Activated CD4-positive, alpha-beta T cell treated with anti-CD3 and anti-CD28 coated beads, Interleukin-2, Interleukin-6, amounts not matched to agents 100 ng/mL and 50 ng/mL, durations not matched to agents 16 hours and 8 hours (primary cell): ENCODE measurements at regions not wholly inside any gene's neighbourhood (a gene's known extent, or its start where the extent isn't known, plus 50 kb on each side); places are given as distances from the start of the nearest gene placed in this dataset.
A peak's percentile ranks its signal among the peaks of the same experiment; 100 is the strongest.
"Not testable (repeated sequence)": the region's sequence is repeated elsewhere in the genome, so short reads cannot be mapped to it uniquely, and the experiment has no call there.

Source experiments
- DNase-seq: peaks from one replicate; pipeline ENCODE4 v3.0.0-alpha.2; 2020

GRCh38 chr5:86075139-86075538 lies 542.6 kb upstream of the COX7C start:
- no peak for DNase-seq

- no peak for DNase-seq
Observed at GRCh38 chr5:86095092-86095491, 522.6 kb upstream of the COX7C start.

- DNase-seq: no peak
Observed at GRCh38 chr5:86101966-86102365, 515.8 kb upstream of the COX7C start.

GRCh38 chr5:86108825-86109224 lies 508.9 kb upstream of the COX7C start:
- no peak for DNase-seq

GRCh38 chr5:86112249-86112648 lies 505.5 kb upstream of the COX7C start:
- DNase-seq: no peak

GRCh38 chr5:86115164-86115563 lies 502.6 kb upstream of the COX7C start:
- DNase-seq: no peak

GRCh38 chr5:86118542-86118941 lies 499.2 kb upstream of the COX7C start:
- no peak for DNase-seq

GRCh38 chr5:86124333-86124732 lies 493.4 kb upstream of the COX7C start:
- no peak for DNase-seq

- no peak for DNase-seq
Observed at GRCh38 chr5:86125731-86126601, 491.8 kb upstream of the COX7C start.

GRCh38 chr5:86127696-86128095 lies 490.0 kb upstream of the COX7C start:
- DNase-seq: no peak

GRCh38 chr5:86129009-86129408 lies 488.7 kb upstream of the COX7C start:
- no peak for DNase-seq

- DNase-seq: no peak
Observed at GRCh38 chr5:86137297-86137696, 480.4 kb upstream of the COX7C start.

- no peak for DNase-seq
Observed at GRCh38 chr5:86143837-86144236, 473.9 kb upstream of the COX7C start.

GRCh38 chr5:86152988-86153560 lies 464.7 kb upstream of the COX7C start:
- no peak for DNase-seq

GRCh38 chr5:86155796-86156195 lies 461.9 kb upstream of the COX7C start:
- DNase-seq: no peak

GRCh38 chr5:86170194-86170593 lies 447.5 kb upstream of the COX7C start:
- no peak for DNase-seq

GRCh38 chr5:86175224-86175623 lies 442.5 kb upstream of the COX7C start:
- peak; percentile 52 for DNase-seq

- DNase-seq: no peak
Observed at GRCh38 chr5:86199287-86199686, 418.5 kb upstream of the COX7C start.

GRCh38 chr5:86228147-86228546 lies 389.6 kb upstream of the COX7C start:
- no peak for DNase-seq

- no peak for DNase-seq
Observed at GRCh38 chr5:86232246-86232645, 385.5 kb upstream of the COX7C start.

- DNase-seq: no peak
Observed at GRCh38 chr5:86244153-86244552, 373.6 kb upstream of the COX7C start.

GRCh38 chr5:86257871-86258270 lies 359.9 kb upstream of the COX7C start:
- DNase-seq: no peak

GRCh38 chr5:86284400-86285190 lies 333.1 kb upstream of the COX7C start:
- DNase-seq: not testable (repeated sequence)

GRCh38 chr5:86287437-86287836 lies 330.3 kb upstream of the COX7C start:
- DNase-seq: not testable (repeated sequence)
